ENCODE measurements at regions not wholly inside any gene's neighbourhood (a gene's known extent, or its start where the extent isn't known, plus 50 kb on each side); places are given as distances from the start of the nearest gene placed in this dataset.

DNA sequence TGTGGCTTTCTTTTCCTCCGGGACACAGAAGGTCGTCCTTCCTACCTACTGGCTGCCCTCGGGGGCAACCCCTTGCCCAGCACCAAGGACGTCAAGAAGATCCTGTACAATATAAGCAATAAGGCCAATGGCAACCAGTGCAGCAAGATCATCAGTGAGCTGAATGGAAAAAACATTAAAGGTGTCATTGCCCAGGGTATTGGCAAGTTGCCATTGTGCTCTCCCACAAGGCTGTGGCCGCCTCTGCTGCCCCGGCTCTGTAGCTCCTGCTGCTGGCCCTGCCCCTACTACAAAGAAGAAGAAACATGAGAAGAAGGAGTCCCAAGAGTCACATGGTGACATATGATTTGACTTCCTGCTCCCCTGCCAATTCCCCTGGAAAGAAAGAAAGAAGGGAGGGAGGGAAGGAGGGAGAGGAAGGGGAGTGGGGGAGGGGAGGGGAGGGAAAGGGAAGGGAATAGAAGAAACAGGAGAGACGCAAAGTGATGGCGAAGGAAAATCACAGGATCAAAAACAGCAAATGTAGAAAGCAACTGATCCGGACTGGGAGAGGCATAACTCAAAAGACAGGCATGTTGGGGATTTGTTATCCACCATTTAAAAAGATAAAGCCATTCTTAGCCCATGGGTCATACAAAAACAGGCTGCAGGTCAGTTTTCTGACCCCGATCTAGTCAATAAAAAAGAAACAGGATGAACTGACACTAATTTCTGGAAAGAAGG lies 61.3 kb upstream of the RESF1 start:
- TF ChIP-seq, protein P1, sequence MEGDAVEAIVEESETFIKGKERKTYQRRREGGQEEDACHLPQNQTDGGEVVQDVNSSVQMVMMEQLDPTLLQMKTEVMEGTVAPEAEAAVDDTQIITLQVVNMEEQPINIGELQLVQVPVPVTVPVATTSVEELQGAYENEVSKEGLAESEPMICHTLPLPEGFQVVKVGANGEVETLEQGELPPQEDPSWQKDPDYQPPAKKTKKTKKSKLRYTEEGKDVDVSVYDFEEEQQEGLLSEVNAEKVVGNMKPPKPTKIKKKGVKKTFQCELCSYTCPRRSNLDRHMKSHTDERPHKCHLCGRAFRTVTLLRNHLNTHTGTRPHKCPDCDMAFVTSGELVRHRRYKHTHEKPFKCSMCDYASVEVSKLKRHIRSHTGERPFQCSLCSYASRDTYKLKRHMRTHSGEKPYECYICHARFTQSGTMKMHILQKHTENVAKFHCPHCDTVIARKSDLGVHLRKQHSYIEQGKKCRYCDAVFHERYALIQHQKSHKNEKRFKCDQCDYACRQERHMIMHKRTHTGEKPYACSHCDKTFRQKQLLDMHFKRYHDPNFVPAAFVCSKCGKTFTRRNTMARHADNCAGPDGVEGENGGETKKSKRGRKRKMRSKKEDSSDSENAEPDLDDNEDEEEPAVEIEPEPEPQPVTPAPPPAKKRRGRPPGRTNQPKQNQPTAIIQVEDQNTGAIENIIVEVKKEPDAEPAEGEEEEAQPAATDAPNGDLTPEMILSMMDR (IDR thresholded peaks at IDR 0.05) = no peak
- no peak for TF ChIP-seq POLR2A (IDR thresholded peaks at IDR 0.05)
